GM20000 (cell line): ENCODE measurements at regions not wholly inside any gene's neighbourhood (a gene's known extent, or its start where the extent isn't known, plus 50 kb on each side); places are given as distances from the start of the nearest gene placed in this dataset.
"Not testable (repeated sequence)": the region's sequence is repeated elsewhere in the genome, so short reads cannot be mapped to it uniquely, and the experiment has no call there.

Experiments
- DNase-seq: peaks from one replicate; pipeline ENCODE4 v3.0.0; 2012; ENCODE audit warnings: low spot score
- CTCF ChIP-seq: IDR thresholded peaks from 2 replicates; pipeline ENCODE4 v1.5.1; 2012; ENCODE audit warnings: mild to moderate bottlenecking, control low read depth; ENCODE audit errors: extremely low read depth, missing control alignments

GRCh38 chr3:110420158-110420641 is 651.4 kb upstream of the NECTIN3 start:
- no peak for TF ChIP-seq CTCF
- DNase-seq: no peak

- TF ChIP-seq CTCF: no peak
- DNase-seq: no peak
Observed at GRCh38 chr3:110423276-110423675, 648.3 kb upstream of the NECTIN3 start.

GRCh38 chr3:110430146-110430545 is 641.5 kb upstream of the NECTIN3 start:
- TF ChIP-seq CTCF: no peak
- no peak for DNase-seq

GRCh38 chr3:110436209-110436608 is 635.4 kb upstream of the NECTIN3 start:
- DNase-seq: no peak
- TF ChIP-seq CTCF: no peak

- DNase-seq: not testable (repeated sequence)
Observed at GRCh38 chr3:110440066-110440653, 631.5 kb upstream of the NECTIN3 start.

- no peak for DNase-seq
- TF ChIP-seq CTCF: no peak
Observed at GRCh38 chr3:110454066-110454465, 617.5 kb upstream of the NECTIN3 start.

- no peak for DNase-seq
- TF ChIP-seq CTCF: no peak
Observed at GRCh38 chr3:110456001-110456400, 615.6 kb upstream of the NECTIN3 start.

GRCh38 chr3:110456438-110457138 is 615.0 kb upstream of the NECTIN3 start:
- TF ChIP-seq CTCF: no peak
- DNase-seq: no peak
